DND-41 (cell line): ENCODE measurements at regions not wholly inside any gene's neighbourhood (a gene's known extent, or its start where the extent isn't known, plus 50 kb on each side); places are given as distances from the start of the nearest gene placed in this dataset.

Experiments
- EZH2 ChIP-seq: IDR thresholded peaks from 3 replicates; pipeline ENCODE4 v1.6.1; 2012; ENCODE audit warnings: borderline replicate concordance, low read depth, mild to moderate bottlenecking, moderate library complexity, low read length, inconsistent platforms; ENCODE audit not compliant: severe bottlenecking
- TF ChIP-seq, protein P1 (sequence below): IDR thresholded peaks from 2 replicates; pipeline ENCODE4 v1.5.1; 2012; ENCODE audit warnings: borderline replicate concordance, low read length, moderate library complexity, mild to moderate bottlenecking; ENCODE audit not compliant: poor library complexity, severe bottlenecking; ENCODE audit errors: extremely low read depth

DNA sequence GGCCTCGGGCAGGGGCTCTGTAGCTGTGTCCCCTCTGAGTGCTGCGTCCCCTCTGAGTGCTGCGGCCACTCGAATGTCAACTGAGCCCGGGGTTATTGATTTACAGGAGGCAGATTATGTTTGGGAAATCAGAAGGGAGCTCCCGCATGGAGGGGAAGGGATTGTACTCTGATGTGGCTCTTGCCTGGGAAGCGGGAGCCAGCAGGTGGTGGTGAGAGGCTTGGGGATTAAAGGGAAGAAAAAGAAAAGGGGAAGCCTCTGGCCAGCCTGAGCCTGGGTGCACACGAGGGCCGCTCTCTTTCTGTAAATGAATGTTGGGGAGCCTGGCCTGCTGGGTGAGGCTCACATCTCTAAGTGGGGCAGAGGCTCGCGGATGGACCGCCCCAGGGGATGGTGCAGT lies 143.7 kb downstream of the AACS start:
- TF ChIP-seq, protein P1, sequence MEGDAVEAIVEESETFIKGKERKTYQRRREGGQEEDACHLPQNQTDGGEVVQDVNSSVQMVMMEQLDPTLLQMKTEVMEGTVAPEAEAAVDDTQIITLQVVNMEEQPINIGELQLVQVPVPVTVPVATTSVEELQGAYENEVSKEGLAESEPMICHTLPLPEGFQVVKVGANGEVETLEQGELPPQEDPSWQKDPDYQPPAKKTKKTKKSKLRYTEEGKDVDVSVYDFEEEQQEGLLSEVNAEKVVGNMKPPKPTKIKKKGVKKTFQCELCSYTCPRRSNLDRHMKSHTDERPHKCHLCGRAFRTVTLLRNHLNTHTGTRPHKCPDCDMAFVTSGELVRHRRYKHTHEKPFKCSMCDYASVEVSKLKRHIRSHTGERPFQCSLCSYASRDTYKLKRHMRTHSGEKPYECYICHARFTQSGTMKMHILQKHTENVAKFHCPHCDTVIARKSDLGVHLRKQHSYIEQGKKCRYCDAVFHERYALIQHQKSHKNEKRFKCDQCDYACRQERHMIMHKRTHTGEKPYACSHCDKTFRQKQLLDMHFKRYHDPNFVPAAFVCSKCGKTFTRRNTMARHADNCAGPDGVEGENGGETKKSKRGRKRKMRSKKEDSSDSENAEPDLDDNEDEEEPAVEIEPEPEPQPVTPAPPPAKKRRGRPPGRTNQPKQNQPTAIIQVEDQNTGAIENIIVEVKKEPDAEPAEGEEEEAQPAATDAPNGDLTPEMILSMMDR, result no peak
- no peak for TF ChIP-seq EZH2
